BLaER1 treated with 17β-estradiol and CSF1 and Interleukin-3, amounts not matched to agents 10 nM and 100 nM (cell line): ENCODE measurements at regions not wholly inside any gene's neighbourhood (a gene's known extent, or its start where the extent isn't known, plus 50 kb on each side); places are given as distances from the start of the nearest gene placed in this dataset.

Experiments
- H3K27ac ChIP-seq, 11 experiments: shearing (Covaris generic); formaldehyde crosslinking; 2 replicates each; pipeline ENCODE4 v1.8.1; 2022
- H3K27me3 ChIP-seq, 11 experiments: shearing (Covaris generic); formaldehyde crosslinking; 2 replicates each; pipeline ENCODE4 v1.8.1; 2022
- H3K36me3 ChIP-seq, 11 experiments: shearing (Covaris generic); formaldehyde crosslinking; 2 replicates each; pipeline ENCODE4 v1.8.1; 2022
- H3K4me1 ChIP-seq, 10 experiments: shearing (Covaris generic); formaldehyde crosslinking; 2 replicates each; pipeline ENCODE4 v1.8.1; 2022
- H3K4me2 ChIP-seq, 11 experiments: shearing (Covaris generic); formaldehyde crosslinking; 2 replicates each; pipeline ENCODE4 v1.8.1; 2022
- H3K4me3 ChIP-seq, 10 experiments: shearing (Covaris generic); formaldehyde crosslinking; 2 replicates each; pipeline ENCODE4 v1.8.1; 2022
- H3K9ac ChIP-seq, 11 experiments: shearing (Covaris generic); formaldehyde crosslinking; 2 replicates each; pipeline ENCODE4 v1.8.1; 2022
- H3K9me3 ChIP-seq, 11 experiments: shearing (Covaris generic); formaldehyde crosslinking; replicated peaks in 1 of 11; 2 replicates each; pipeline ENCODE4 v1.8.1; 2022
- H4K20me1 ChIP-seq, 11 experiments: shearing (Covaris generic); formaldehyde crosslinking; 2 replicates each; pipeline ENCODE4 v1.8.1; 2022
- Cebpa-rat ChIP-seq, 11 experiments: shearing (Covaris generic); IDR thresholded peaks; 2 replicates each; pipeline ENCODE4 v1.8.1; 2022

GRCh38 chr10:42488416-42488815 is 150.0 kb downstream of the ZNF33B start:
- peaks cover 5 to 19% (median 10%) of the 10 kb centered on the region in 11 experiments; a peak in 14 of 22 replicates for H3K9me3 ChIP-seq
- H3K27me3 ChIP-seq: no peaks in the 10 kb centered on the region
- peak overlapping the region in 3 of 11 experiments; percentile 36 to 72 (median 64); a peak in 6 of 22 replicates for H3K4me2 ChIP-seq
- no peak overlapping the region; a peak in 1 of 22 replicates for H3K27ac ChIP-seq
- H4K20me1 ChIP-seq: no peaks in the 10 kb centered on the region
- no peak overlapping the region for H3K4me3 ChIP-seq
- TF ChIP-seq Cebpa-rat (IDR thresholded peaks at IDR 0.05): no peak
- H3K9ac ChIP-seq: 0 out of 22 replicates have a peak overlapping the region, but pooled peaks of 1 of the 11 experiments have one; percentile 24
- no peaks in the 10 kb centered on the region for H3K36me3 ChIP-seq
- H3K4me1 ChIP-seq: peaks cover 0 to 15% (median 0%) of the 10 kb centered on the region in 10 experiments; a peak in 6 of 20 replicates

- Histone ChIP-seq H4K20me1 (no peaks in the 10 kb centered on the region), H3K27ac (no peak overlapping the region), H3K27me3 (no peaks in the 10 kb centered on the region), H3K36me3 (no peaks in the 10 kb centered on the region), H3K4me3 (no peak overlapping the region), H3K9ac (no peak overlapping the region), H3K4me1 (0 out of 20 replicates have a peak, but pooled peaks cover 0 to 3% (median 0%) of the 10 kb centered on the region in 10 experiments), H3K9me3 (peaks cover 0 to 19% (median 10%) of the 10 kb centered on the region in 11 experiments; a peak in 12 of 22 replicates), H3K4me2 (no peak overlapping the region)
- no peak for TF ChIP-seq Cebpa-rat (IDR thresholded peaks at IDR 0.05)
Observed at GRCh38 chr10:42482411-42482810, 156.0 kb downstream of the ZNF33B start.

GRCh38 chr10:42479057-42479456 is 159.3 kb downstream of the ZNF33B start:
- no peaks in the 10 kb centered on the region for H4K20me1 ChIP-seq
- TF ChIP-seq Cebpa-rat (IDR thresholded peaks at IDR 0.05): no peak
- H3K9me3 ChIP-seq: peaks cover 0 to 5% (median 0%) of the 10 kb centered on the region in 11 experiments; a peak in 2 of 22 replicates
- no peak overlapping the region for H3K9ac ChIP-seq
- H3K4me2 ChIP-seq: no peak overlapping the region
- no peak overlapping the region for H3K27ac ChIP-seq
- H3K4me3 ChIP-seq: no peak overlapping the region
- H3K4me1 ChIP-seq: no peaks in the 10 kb centered on the region
- no peaks in the 10 kb centered on the region for H3K36me3 ChIP-seq
- H3K27me3 ChIP-seq: no peaks in the 10 kb centered on the region

- Histone ChIP-seq H4K20me1 (no peaks in the 10 kb centered on the region), H3K36me3 (no peaks in the 10 kb centered on the region), H3K4me3 (no peak overlapping the region), H3K4me1 (no peaks in the 10 kb centered on the region), H3K9me3 (peaks cover 0 to 5% (median 0%) of the 10 kb centered on the region in 11 experiments; a peak in 2 of 22 replicates), H3K9ac (no peak overlapping the region), H3K27me3 (no peaks in the 10 kb centered on the region), H3K4me2 (no peak overlapping the region), H3K27ac (no peak overlapping the region)
- no peak for TF ChIP-seq Cebpa-rat (IDR thresholded peaks at IDR 0.05)
Observed at GRCh38 chr10:42477170-42477569, 161.2 kb downstream of the ZNF33B start.

- Histone ChIP-seq H3K36me3 (no peaks in the 10 kb centered on the region), H3K27ac (no peak overlapping the region), H3K4me2 (no peak overlapping the region), H3K4me1 (no peaks in the 10 kb centered on the region), H3K9me3 (peaks cover 0 to 5% (median 0%) of the 10 kb centered on the region in 11 experiments; a peak in 2 of 22 replicates), H3K4me3 (no peak overlapping the region), H3K9ac (no peak overlapping the region), H3K27me3 (no peaks in the 10 kb centered on the region), H4K20me1 (no peaks in the 10 kb centered on the region)
- TF ChIP-seq Cebpa-rat (IDR thresholded peaks at IDR 0.05): no peak
Observed at GRCh38 chr10:42476101-42476500, 162.3 kb downstream of the ZNF33B start.

GRCh38 chr10:42475168-42476098 is 162.9 kb downstream of the ZNF33B start:
- H3K27ac ChIP-seq: no peak overlapping the region
- no peaks in the 10 kb centered on the region for H3K36me3 ChIP-seq
- no peak overlapping the region for H3K4me3 ChIP-seq
- H3K9me3 ChIP-seq: peaks cover 0 to 5% (median 0%) of the 10 kb centered on the region in 11 experiments; a peak in 2 of 22 replicates
- TF ChIP-seq Cebpa-rat (IDR thresholded peaks at IDR 0.05): no peak
- no peaks in the 10 kb centered on the region for H3K4me1 ChIP-seq
- H3K4me2 ChIP-seq: no peak overlapping the region
- no peaks in the 10 kb centered on the region for H3K27me3 ChIP-seq
- H4K20me1 ChIP-seq: no peaks in the 10 kb centered on the region
- H3K9ac ChIP-seq: no peak overlapping the region

- no peak for TF ChIP-seq Cebpa-rat (IDR thresholded peaks at IDR 0.05)
- Histone ChIP-seq H3K4me3 (no peak overlapping the region), H3K36me3 (no peaks in the 10 kb centered on the region), H4K20me1 (no peaks in the 10 kb centered on the region), H3K27ac (no peak overlapping the region), H3K4me2 (no peak overlapping the region), H3K27me3 (no peaks in the 10 kb centered on the region), H3K4me1 (no peaks in the 10 kb centered on the region), H3K9me3 (peaks cover 0 to 14% (median 9%) of the 10 kb centered on the region in 11 experiments; a peak in 12 of 22 replicates), H3K9ac (no peak overlapping the region)
Observed at GRCh38 chr10:42454313-42454712, 184.1 kb downstream of the ZNF33B start.

GRCh38 chr10:42431095-42431494 is 207.3 kb downstream of the ZNF33B start:
- Histone ChIP-seq H3K27me3 (no peaks in the 10 kb centered on the region), H3K4me2 (no peak overlapping the region), H3K36me3 (no peaks in the 10 kb centered on the region), H3K4me1 (no peaks in the 10 kb centered on the region), H4K20me1 (no peaks in the 10 kb centered on the region), H3K4me3 (no peak overlapping the region), H3K27ac (no peak overlapping the region), H3K9ac (no peak overlapping the region), H3K9me3 (no peaks in the 10 kb centered on the region)
- peak in 8 of 11 experiments; percentile 18 to 91 (median 83); a peak in 14 of 22 replicates for TF ChIP-seq Cebpa-rat (IDR thresholded peaks at IDR 0.05)

GRCh38 chr10:42428534-42428933 is 209.8 kb downstream of the ZNF33B start:
- no peaks in the 10 kb centered on the region for H3K27me3 ChIP-seq
- H3K36me3 ChIP-seq: no peaks in the 10 kb centered on the region
- no peaks in the 10 kb centered on the region for H3K4me1 ChIP-seq
- no peak overlapping the region for H3K4me2 ChIP-seq
- TF ChIP-seq Cebpa-rat (IDR thresholded peaks at IDR 0.05): no peak
- no peaks in the 10 kb centered on the region for H3K9me3 ChIP-seq
- H3K9ac ChIP-seq: no peak overlapping the region
- no peak overlapping the region for H3K4me3 ChIP-seq
- no peak overlapping the region for H3K27ac ChIP-seq
- no peaks in the 10 kb centered on the region for H4K20me1 ChIP-seq
